HG03521 (cell line): ENCODE measurements at regions not wholly inside any gene's neighbourhood (a gene's known extent, or its start where the extent isn't known, plus 50 kb on each side); places are given as distances from the start of the nearest gene placed in this dataset.

ENCODE experiments used
- ATAC-seq: cut with Tn5 transposase; IDR thresholded peaks from one replicate; pipeline ENCODE4 v1.9.1; 2021; ENCODE audit warnings: mild to moderate bottlenecking, moderate library complexity; ENCODE audit not compliant: unreplicated experiment

DNA sequence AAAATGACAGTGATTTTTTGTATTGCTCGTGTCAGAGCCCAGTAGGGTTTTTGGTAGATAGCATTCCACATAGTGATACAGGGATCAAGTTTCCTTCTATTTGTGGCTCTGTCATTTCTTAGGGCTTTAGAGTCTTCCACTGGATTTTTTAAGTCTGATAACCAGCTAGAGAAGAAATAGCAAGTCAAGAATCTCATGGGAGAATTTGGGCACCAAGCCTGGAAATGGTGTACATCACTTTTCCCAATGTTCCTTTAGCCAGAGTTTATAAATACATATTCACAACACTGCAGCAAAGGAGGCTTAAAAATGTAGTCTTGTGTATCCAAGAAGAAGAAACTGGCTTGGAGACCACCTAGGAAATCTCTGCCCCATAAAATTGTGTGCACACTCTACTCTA, 647.1 kb upstream of the KLF4 start:
- no peak for ATAC-seq

- no peak for ATAC-seq
Observed at GRCh38 chr9:108134486-108135128, 645.0 kb upstream of the KLF4 start.

DNA sequence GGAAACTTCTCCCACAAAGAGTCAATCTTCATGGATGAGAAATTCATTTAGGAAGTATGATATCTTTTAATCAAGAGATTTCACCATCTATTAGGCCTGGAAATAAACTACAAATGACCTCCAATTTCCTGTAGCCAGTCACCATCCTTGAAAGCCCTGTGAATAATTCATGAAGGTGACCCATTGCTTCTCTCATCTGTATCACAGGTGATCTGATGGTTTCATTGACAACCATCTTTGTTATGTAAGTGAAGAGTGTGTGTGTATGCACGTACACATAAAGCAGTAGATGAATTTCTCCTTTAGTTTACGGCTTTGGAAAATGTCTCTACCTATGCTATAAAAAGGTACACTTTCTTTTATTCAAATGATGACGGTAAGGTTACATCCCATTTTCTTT, 644.1 kb upstream of the KLF4 start:
- ATAC-seq: no peak

- no peak for ATAC-seq
Observed at GRCh38 chr9:108133101-108133500, 643.5 kb upstream of the KLF4 start.

DNA sequence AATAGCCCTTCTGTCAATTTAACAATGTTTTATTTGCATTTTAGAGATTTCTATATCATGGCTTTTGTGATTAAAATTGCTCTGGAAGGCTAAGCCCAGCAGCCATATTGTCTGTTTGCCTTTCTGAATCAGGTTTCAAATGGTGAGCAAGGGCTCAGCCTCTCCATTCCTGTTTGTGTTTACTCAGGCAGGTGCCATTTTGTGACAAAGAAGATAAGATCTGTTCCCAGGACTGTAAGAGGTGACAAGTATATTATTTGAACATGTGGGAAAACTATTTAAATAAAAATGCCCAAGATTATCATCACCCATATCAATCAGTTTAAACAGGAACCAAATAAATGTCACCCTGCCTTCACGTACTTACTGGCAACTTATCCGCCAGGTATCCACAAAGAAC, 641.3 kb upstream of the KLF4 start:
- no peak for ATAC-seq

DNA sequence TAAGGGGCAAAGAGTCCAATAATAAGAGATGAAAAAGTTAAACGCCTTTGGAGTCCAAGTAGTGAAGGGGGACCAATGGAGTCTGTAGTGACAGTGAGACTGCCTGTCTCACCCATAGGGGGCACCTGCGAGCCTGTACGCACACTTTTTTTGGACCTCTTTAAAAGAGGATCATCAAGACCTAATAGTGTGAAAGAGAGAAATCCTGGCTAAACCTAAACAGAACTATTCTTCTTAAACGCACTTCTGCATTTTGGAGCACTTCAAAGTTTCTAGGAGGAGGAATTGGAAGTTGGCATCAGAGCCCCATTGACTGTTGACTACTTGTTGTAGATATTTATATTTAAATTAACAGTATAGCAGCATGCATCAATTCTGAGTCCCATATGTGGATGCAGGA, 636.1 kb upstream of the KLF4 start:
- ATAC-seq: no peak

- ATAC-seq: no peak
Observed at GRCh38 chr9:108119530-108120113, 630.1 kb upstream of the KLF4 start.

DNA sequence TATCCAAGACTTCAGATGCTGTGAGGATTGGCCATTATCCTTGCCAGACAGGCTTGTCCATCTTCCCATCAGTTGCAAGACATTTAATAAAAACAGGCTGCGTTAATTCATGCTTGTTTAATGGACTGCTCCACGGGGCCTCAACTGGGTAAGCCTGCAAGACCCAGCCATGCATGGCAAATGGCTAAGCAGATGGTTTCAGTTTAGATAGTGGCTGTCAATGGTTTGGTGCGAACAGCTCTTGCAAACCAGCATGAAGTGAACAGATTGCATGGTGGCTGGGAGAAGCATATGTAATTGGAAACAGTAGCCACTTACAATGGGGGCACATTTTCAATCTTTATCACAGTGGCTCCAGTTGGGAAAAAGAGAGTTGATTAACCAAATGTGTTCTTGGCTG, 628.2 kb upstream of the KLF4 start:
- ATAC-seq: no peak

GRCh38 chr9:108117306-108117705, 627.7 kb upstream of the KLF4 start:
- ATAC-seq: no peak

DNA sequence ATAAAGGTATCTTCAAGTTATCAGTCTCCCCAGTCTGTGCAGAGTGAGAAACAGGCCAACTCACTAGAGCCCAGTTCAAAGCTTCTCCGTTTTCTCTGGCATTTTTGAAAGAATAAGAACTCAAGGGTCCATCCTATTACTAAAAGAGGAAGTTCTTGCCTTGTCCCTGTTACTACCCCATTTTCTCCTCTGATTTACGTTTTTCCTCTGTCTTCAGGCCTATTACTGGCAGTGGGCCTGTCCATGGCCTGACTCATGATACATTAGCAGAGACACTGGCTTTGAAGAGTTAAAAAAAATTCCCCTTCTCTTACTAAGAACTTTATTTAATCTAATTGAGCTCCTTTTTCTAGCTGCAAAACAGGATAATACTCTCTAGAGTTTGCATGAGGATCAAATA, 624.0 kb upstream of the KLF4 start:
- no peak for ATAC-seq

- no peak for ATAC-seq
Observed at GRCh38 chr9:108109927-108110690, 620.5 kb upstream of the KLF4 start.

GRCh38 chr9:108108852-108109448, 619.4 kb upstream of the KLF4 start:
- no peak for ATAC-seq

GRCh38 chr9:108108280-108108851, 618.8 kb upstream of the KLF4 start:
- ATAC-seq: no peak

DNA sequence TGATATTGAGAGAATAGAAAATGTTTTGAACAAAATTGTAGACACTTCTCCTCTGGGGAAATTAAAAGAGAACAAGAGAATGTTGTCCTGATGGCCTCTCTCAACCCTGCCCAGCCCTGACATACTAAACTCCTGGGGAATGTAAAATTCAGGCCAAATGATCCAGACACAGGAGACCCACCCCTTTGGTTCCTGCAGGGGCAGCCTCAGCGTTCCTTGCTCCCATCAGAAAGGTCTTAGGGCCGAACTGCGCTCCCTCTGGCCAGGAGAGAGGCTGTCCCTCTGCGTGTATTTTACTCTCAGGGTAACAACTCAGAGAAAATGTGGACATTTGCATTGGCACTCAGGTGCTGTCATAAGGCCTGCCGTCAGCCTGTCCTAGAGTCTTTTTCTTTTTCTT, 616.3 kb upstream of the KLF4 start:
- no peak for ATAC-seq

DNA sequence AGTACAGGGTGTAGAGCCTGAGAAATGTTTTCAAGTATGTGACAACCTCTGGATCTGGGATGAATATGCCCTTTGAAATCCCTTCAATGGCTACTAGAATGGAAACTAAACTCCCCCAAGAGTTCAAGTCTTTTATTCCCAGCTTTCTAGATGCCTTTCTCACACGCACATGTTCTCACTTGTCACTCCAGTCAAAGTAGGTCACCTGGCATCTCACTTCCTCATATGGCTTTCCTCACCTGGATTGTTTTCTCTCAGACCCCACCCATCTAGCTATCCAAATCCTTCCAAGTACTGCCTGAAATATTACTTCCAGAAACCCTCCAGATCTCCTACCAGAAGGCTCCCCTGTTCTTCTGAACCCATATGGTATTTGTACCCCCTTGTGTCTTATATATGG, 615.4 kb upstream of the KLF4 start:
- ATAC-seq: no peak

DNA sequence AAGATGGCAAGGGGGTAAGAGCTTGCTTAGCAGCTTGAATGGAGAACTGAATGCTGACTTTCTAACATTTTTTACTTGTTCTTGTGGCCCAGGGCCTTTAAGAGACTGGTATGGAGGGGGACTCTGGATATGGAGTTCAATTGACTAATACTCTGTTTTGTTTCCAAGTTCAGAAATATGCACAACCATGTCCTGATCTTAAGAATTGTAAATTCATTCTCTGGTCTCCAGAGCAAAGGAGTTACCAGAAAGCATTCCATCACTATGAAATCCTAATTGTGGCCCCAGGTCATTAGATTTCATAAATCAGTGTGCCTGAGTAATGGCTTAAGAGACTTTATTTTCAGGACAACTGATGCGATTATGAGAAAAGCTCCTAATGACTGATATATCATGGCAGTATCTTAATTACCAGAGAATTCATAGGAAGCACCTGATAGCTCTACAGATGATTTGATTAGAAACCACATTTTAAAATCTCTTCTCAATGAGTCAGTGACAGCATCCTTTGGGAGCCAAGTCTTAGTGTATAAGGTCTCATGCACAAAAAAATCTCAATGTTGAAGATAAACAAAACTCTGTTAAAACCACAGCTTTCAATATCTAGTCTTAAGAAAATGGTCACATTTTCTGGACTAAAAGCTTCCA, 613.6 kb upstream of the KLF4 start:
- no peak for ATAC-seq

- no peak for ATAC-seq
Observed at GRCh38 chr9:108101410-108101809, 611.8 kb upstream of the KLF4 start.

DNA sequence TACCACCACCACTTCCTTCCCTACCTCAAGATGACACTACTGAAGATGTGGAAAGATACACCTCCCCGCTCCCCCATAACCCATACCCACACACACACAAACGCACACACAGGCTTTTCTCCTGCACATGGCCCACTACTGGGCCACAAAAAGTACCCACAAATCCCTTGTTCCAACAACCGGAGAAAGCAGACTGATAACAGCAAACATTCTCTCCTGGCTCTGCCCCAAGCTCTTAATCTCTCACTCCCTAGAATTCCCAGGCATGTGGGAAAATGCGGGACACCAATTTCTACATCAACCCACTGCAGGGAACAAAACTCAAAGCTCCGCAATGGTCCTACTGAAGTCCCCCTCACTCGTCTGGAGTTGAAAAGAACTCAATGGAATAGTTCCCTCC, 611.0 kb upstream of the KLF4 start:
- ATAC-seq: no peak

DNA sequence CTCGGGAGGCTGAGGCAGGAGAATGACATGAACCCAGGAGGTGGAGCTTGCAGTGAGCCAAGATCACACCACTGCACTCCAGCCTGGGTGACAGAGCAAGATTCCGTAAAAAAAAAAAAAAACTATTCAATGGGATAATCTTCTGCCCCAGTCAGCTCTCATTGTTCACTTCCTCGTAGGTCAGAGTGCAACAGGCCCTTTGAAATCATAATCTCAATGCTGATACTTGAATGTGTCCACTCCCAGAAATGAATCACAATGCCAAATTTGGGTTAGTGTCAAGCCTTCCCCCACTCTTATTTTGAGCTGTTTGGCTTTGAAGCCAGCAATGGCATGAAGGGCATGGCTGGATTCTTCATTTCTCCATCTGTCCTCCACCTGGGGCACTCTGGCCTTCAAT, 610.3 kb upstream of the KLF4 start:
- ATAC-seq: no peak

DNA sequence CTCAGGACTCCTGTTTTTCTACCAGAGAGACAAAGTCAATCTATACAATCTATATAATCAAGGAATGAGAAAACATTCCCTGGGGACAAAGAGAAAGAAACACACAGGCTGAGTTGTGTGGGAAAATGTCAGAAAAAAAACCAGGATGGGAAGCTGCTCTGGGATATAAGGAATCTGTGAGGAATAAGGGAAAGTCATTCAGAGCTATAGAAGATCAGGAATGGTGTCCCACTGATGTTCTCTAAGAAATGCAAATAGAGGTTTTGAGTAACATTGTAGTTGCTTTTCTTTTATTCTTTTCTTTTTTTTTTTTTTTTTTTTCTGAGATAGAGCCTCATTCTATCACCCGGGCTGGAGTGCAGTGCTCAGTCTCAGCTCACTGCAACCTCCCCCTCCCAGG, 605.9 kb upstream of the KLF4 start:
- no peak for ATAC-seq

DNA sequence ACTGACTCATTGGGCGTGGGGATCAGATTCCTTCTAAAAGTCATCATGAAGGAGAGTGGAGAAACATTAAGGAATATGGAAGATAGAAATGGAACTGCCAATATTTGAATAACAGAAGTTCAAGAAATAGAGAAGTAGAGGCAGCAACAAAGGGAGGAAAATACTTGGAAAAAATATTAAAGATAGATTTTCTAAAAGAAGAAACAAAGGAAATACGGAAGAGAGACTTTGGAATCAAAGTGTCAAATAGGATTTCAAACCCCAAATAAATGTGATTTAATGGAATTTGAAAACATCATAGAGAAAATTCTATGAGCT, 605.1 kb upstream of the KLF4 start:
- ATAC-seq: no peak
